Nephron (organoid): ENCODE measurements at regions not wholly inside any gene's neighbourhood (a gene's known extent, or its start where the extent isn't known, plus 50 kb on each side); places are given as distances from the start of the nearest gene placed in this dataset.
"Not testable (repeated sequence)": the region's sequence is repeated elsewhere in the genome, so short reads cannot be mapped to it uniquely, and the experiment has no call there.

Source experiments
- H3K27ac Mint-ChIP-seq, 3 experiments: 2 replicates each; pipeline ENCODE4 v1.8.0; 2020; ENCODE audit warnings: mixed read lengths in 3 of 3, mild to moderate bottlenecking in 2 of 3, moderate library complexity in 1 of 3
- H3K27me3 Mint-ChIP-seq: 2 replicates; pipeline ENCODE4 v1.8.0; 2021; ENCODE audit warnings: low read depth, mild to moderate bottlenecking, moderate library complexity, mixed read lengths
- H3K36me3 Mint-ChIP-seq: 2 replicates; pipeline ENCODE4 v1.8.0; 2020; ENCODE audit warnings: low read depth, mixed read lengths
- H3K4me1 Mint-ChIP-seq: 2 replicates; pipeline ENCODE4 v1.8.0; 2020; ENCODE audit warnings: mixed read lengths
- H3K4me3 Mint-ChIP-seq, 3 experiments: 2 replicates each; pipeline ENCODE4 v1.8.0; 2020; ENCODE audit warnings: mild to moderate bottlenecking in 3 of 3, mixed read lengths in 3 of 3, moderate library complexity in 2 of 3
- H3K9me3 Mint-ChIP-seq: 2 replicates; pipeline ENCODE4 v1.8.0; 2020; ENCODE audit warnings: mixed read lengths
- CTCF ChIP-seq, 3 experiments: fragments of 200-600 bp; sonication (generic); IDR thresholded peaks; one replicate each; pipeline ENCODE4 v1.5.0; 2021; ENCODE audit warnings: antibody characterized with exemption in 3 of 3; ENCODE audit not compliant: unreplicated experiment in 3 of 3

- no peak overlapping the region for H3K4me3 Mint-ChIP-seq
- no peak for TF ChIP-seq CTCF (IDR thresholded peaks at IDR 0.05; ENCODE audit: unreplicated experiment in 3 of 3)
- H3K27me3 Mint-ChIP-seq: no peaks in the 10 kb centered on the region
- peaks cover 35% of the 10 kb centered on the region for H3K4me1 Mint-ChIP-seq
- H3K36me3 Mint-ChIP-seq: no peaks in the 10 kb centered on the region
- H3K27ac Mint-ChIP-seq: peak overlapping the region in 1 of 3 experiments; percentile 44
- H3K9me3 Mint-ChIP-seq: no peaks in the 10 kb centered on the region
These were observed 178.1 kb upstream of the MARCKS start for GRCh38 chr6:113679051-113679450.

DNA sequence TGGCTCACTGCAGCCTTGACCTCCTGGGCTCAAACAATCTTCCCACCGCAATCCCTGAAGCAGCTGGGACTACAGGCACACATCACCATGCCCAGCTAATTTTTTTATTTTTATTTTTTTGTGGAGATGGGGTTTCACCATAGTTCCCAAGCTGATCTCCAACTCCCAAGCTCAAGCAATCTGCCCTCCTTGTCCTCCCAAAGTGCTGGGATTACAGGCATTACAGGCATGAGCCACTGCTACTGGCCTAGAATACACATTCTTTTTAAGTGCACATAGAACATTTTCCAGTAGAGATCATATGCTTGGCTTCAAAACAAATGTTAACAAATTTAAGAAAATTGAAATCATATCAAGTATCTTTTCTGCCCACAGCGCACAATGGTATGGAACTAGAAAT, 176.8 kb upstream of the MARCKS start:
- Mint-ChIP-seq H3K9me3 (no peaks in the 10 kb centered on the region), H3K36me3 (no peaks in the 10 kb centered on the region), H3K27me3 (no peaks in the 10 kb centered on the region), H3K27ac (no peak overlapping the region), H3K4me1 (peaks cover 28% of the 10 kb centered on the region), H3K4me3 (no peak overlapping the region)
- no peak for TF ChIP-seq CTCF (IDR thresholded peaks at IDR 0.05; ENCODE audit: unreplicated experiment in 3 of 3)

DNA sequence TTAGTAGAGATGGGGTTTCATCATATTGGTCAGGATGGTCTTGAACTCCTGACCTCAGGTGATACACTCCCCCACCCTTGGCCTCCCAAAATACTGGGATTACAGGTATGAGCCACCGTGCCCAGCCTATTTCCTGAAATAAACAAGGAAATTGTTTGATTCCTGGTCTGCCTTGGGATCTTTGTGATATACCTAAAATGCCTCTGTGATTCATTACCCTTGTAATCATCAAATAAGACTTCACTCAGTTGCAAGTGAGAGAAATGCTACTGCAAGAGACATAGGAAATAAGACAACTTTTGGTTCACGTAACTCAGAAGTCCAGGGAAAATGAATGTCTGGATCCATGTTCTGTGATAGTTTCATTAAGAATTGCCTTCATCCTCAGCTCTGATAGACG, 173.2 kb upstream of the MARCKS start:
- Mint-ChIP-seq H3K36me3 (no peaks in the 10 kb centered on the region), H3K27me3 (no peaks in the 10 kb centered on the region), H3K4me1 (peaks cover 8% of the 10 kb centered on the region), H3K9me3 (no peaks in the 10 kb centered on the region), H3K4me3 (no peak overlapping the region), H3K27ac (no peak overlapping the region)
- no peak for TF ChIP-seq CTCF (IDR thresholded peaks at IDR 0.05; ENCODE audit: unreplicated experiment in 3 of 3)

DNA sequence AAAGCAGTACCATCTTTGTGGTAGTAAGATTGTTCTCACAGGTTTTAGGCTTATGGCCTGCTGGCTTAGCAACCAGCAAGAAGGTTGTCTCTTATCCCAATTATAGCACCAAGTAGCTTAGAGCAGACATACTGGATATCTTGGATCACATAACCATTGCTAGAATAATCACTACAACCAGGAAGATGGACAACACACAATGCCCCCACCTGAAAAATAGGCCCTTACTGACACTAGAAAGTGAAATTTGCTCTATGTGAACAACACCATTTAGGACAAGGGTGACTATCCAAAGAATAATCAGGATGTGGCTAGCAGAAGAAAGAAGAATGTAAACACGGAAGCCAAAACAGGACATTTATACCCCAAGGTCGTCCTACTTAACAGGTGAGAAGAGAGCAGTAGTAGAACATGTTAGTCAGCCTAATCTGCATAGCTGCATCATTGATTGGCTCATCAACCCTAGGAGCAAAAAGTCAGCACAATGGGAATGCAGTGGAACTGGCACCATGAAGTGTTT, 172.7 kb upstream of the MARCKS start:
- Mint-ChIP-seq H3K36me3 (no peaks in the 10 kb centered on the region), H3K27ac (no peak overlapping the region), H3K4me3 (no peak overlapping the region), H3K27me3 (no peaks in the 10 kb centered on the region), H3K9me3 (no peaks in the 10 kb centered on the region), H3K4me1 (peaks cover 6% of the 10 kb centered on the region)
- no peak for TF ChIP-seq CTCF (IDR thresholded peaks at IDR 0.05; ENCODE audit: unreplicated experiment in 3 of 3)

DNA sequence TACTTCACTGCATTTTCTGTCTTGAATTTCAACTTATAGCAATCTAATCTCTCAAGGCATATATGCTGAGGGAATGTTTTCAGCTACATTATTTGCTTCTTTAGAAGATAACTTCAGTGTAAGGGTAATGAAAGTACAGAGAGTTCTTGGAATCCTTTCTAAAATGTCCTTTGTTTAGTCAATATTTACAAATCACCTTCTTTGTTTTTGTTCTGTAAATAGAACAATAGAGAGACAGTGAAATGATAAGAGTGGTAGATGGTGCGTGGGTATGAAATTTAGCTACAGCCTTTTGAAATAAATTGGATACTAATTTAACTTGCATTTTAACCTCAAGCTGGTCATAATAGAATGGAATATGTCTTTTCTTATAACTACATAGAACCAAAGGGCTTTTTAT, 171.1 kb upstream of the MARCKS start:
- no peak for TF ChIP-seq CTCF (IDR thresholded peaks at IDR 0.05; ENCODE audit: unreplicated experiment in 3 of 3)
- Mint-ChIP-seq H3K4me3 (no peak overlapping the region), H3K27me3 (no peaks in the 10 kb centered on the region), H3K9me3 (no peaks in the 10 kb centered on the region), H3K4me1 (no peaks in the 10 kb centered on the region), H3K27ac (no peak overlapping the region), H3K36me3 (no peaks in the 10 kb centered on the region)

DNA sequence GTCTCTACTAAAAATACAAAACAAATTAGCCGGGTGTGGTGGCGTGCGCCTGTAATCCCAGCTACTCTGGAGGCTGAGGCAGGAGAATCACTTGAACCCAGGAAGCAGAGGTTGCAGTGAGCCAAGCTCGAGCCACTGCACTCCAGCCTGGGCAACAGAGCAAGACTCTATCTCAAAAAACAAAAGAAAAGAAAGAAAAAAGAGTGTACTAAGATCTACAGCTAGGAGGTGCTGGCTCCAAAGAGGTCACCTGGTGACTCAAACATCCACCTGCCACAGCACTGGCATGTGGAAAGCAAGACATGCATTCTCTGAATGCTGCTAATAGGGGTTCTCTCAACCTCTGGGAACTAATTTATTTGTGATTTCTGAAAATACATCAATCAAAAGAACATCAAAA, 167.5 kb upstream of the MARCKS start:
- not testable (repeated sequence) for H3K36me3 Mint-ChIP-seq, H3K27ac Mint-ChIP-seq, H3K4me3 Mint-ChIP-seq, H3K4me1 Mint-ChIP-seq, H3K9me3 Mint-ChIP-seq, H3K27me3 Mint-ChIP-seq
